GM19468 (cell line): ENCODE measurements at regions not wholly inside any gene's neighbourhood (a gene's known extent, or its start where the extent isn't known, plus 50 kb on each side); places are given as distances from the start of the nearest gene placed in this dataset.
"Not testable (repeated sequence)": the region's sequence is repeated elsewhere in the genome, so short reads cannot be mapped to it uniquely, and the experiment has no call there.

Experiments
- ATAC-seq: cut with Tn5 transposase; IDR thresholded peaks from one replicate; pipeline ENCODE4 v1.9.1; 2021; ENCODE audit warnings: mild to moderate bottlenecking, moderate library complexity, moderate number of reproducible peaks; ENCODE audit not compliant: unreplicated experiment; ENCODE audit errors: extremely low read depth

DNA sequence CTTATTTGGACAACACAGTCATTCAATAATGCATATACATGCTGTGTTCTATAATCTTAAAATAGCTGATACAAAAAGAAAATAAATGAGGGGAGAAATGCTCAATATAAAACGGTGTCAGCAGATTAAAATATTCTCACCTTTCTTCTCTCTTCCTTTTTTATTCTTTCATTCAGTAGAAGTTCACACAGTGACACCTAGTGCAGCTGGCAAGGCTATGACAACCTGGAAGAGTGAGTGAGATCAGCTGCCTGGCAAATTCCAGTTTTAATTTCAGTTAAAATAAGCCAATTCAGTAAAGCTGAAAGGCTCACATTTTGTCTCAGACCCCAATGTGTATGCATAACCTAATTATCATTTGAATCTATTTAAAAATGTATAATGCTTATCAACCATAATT lies 150.3 kb downstream of the RASEF start:
- no peak for ATAC-seq

DNA sequence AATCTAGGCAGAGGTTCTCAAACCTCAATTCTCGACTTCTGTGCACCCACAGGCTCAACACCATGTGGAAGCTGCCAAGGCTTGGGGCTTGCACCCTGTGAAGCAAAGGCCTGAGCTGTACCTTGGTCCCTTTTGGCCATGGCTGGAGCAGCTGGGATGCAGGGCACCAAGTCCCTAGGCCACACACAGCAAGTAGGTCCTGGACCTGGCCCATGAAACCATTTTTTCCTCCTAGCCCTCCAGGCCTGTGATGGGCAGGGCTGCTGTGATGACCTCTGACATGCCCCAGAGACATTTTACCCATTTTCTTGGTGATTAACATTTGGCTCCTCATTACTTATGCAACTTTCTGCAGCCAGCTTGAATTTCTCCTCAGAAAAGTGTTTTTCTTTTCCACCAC lies 146.7 kb downstream of the RASEF start:
- ATAC-seq = not testable (repeated sequence)

DNA sequence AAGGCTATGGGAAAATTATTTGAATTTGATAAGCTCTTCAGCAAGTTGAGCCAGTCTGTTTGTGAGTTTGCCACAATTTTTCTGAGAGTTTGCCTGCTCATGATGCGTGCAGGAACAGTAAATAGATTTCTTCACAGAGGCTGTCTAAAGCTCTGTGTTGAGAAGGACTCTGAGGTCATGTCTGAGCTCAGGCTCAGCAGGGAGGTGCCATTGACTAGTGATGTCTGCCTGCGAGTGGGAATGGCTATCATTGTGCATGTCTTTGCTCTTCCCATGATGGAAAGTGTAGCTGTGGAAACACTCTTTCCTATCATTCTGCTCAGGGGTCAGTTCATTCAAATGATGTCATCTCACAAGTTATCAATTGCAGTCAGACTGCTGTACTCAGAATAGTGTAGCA lies 142.8 kb downstream of the RASEF start:
- no peak for ATAC-seq

DNA sequence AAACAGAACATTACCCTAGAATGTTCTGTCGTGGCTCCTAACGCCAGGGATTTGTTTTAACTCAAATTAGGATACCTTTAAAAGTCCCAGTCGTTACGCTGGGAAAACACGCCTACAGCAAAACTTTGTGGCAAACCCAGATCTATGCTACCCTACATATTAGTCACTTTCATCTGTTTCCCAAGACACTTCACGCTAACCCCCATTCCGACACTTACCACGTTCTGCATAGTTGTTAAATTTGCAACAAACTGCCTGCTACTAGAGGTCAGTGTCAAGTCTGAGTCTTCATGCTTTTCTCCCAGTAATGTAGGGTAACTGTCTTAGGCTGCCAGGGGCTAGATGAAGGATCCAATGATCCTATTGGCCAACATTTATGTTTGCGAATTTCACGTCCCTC lies 140.3 kb downstream of the RASEF start:
- no peak for ATAC-seq

DNA sequence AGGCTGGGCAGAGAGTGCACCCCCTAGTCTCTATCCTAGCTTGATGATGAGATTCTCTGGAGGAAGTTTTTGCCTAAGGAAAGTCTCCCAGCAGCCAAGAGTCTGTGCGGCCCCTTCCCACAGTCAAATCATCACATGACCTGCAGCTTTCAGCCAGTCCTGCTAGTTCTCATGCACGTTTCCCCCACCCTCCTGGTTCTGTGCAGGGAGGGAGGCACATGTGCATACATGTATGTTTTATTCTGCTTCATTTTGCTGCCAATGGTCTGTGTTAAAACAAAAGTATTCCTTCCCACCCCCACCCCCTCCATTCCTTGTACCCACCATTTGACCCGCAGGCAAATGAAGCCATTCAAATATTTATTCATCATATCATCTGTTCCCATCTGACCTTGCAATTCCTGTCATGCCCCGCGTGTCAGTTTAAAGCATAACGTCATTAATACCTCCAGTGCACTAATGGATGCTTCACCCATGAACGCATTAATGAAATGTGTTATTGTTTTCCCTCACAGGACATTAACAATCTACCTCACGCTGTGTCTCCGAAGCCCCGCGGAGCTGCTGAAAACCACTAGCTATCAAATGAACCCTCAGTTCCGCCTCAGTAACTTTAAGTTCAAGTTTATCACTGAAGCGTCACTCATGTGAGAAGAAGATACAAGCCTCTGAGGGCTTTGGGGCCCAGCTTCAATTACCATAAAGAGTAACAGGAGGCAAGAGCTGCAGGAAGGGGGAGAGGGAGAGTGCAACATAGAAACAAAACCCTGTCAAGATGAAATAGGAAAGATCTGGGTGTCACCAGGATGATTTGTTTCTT lies 139.6 kb downstream of the RASEF start:
- no peak for ATAC-seq

DNA sequence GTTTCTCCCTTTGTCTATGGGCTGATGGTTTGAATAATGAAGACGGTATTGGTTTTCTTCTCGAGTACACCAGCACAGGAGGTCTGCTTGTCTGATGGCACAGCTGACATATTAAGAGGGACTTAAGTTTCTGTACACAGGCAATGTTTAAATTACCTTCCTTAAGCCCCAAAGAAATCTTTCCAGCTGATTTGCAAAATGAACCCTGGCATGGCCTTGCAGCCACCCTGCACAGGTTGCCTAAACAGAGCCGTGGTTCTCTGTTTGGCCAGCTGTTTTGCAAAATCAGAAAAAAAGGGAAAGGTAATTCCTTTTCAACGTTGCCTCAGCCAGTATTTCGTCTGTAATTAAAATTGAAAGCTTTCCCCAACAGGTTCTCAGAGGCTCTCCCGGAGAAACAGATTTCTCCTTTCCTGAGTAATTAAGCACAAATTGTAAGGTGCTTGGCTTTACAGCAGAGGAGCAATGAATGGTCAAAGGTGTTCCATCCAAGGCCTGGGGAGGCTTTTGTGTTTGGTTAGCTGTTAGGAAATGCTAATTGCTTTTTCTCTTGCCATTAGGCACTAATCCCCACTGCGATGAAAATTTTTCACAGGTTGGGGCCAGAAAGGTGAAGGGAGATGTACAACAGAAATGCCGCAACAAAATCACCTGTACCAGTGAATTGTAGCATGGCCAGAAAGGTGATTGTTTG lies 138.9 kb downstream of the RASEF start:
- ATAC-seq = no peak
